ENCODE measurements at regions not wholly inside any gene's neighbourhood (a gene's known extent, or its start where the extent isn't known, plus 50 kb on each side); places are given as distances from the start of the nearest gene placed in this dataset.

- H3K4me3 ChIP-seq (replicated peaks; ENCODE audit: low read depth, low read length), result no peak overlapping the region
- no peak for DNase-seq (ENCODE audit: extremely low read depth, low read depth)
- no peak for TF ChIP-seq CTCF (IDR thresholded peaks at IDR 0.05; ENCODE audit: low read depth, low read length, missing control alignments)
Measured at GRCh38 chr2:147125145-147125544, 719.7 kb upstream of the ACVR2A start.

GRCh38 chr2:147122944-147123343 lies 721.9 kb upstream of the ACVR2A start:
- no peak for TF ChIP-seq CTCF (IDR thresholded peaks at IDR 0.05; ENCODE audit: low read depth, low read length, missing control alignments)
- no peak for DNase-seq (ENCODE audit: extremely low read depth, low read depth)
- H3K4me3 ChIP-seq (replicated peaks; ENCODE audit: low read depth, low read length), result no peak overlapping the region

DNA sequence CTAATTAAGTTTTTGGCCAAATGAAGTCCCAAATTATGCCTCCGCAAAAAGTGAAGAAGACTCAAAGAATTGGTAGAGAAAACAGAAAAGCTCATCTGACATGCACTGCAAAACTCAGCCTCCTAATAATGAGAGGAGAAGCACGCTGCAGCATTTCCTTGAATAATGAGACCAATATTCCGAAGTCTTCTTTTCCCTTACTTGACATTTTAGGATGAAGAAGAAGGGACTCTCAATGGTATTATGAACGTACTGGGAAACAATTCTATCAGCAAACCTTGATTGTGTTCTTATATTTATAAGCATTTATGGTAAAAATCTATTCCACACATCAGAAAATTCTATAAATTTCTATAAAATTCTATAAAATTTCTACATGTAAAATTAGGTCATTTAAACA lies 733.9 kb upstream of the ACVR2A start:
- no peak for DNase-seq (ENCODE audit: extremely low read depth, low read depth)
- H3K4me3 ChIP-seq (replicated peaks; ENCODE audit: low read depth, low read length), result no peak overlapping the region
- TF ChIP-seq CTCF (IDR thresholded peaks at IDR 0.05; ENCODE audit: low read depth, low read length, missing control alignments), result no peak

DNA sequence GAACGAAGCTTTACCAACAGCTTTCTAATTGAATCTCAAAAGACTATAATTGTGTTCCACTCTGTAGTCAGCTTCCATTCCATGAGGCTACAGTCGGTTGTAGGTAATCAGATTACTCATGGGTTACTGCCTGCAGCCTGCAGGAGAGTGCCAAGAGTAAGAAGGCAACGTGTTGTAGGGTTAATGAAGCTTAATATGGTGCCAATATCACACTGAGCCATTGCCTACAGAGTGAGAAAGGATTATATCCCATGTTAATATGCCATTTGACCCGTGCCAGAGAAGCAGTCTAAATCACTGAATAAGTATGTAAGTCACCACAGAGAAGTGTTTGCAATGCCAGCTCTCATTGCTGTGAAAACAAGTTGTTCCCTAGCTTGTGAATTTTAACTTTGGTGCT lies 734.5 kb upstream of the ACVR2A start:
- no peak overlapping the region for H3K4me3 ChIP-seq (replicated peaks; ENCODE audit: low read depth, low read length)
- no peak for DNase-seq (ENCODE audit: extremely low read depth, low read depth)
- no peak for TF ChIP-seq CTCF (IDR thresholded peaks at IDR 0.05; ENCODE audit: low read depth, low read length, missing control alignments)

DNA sequence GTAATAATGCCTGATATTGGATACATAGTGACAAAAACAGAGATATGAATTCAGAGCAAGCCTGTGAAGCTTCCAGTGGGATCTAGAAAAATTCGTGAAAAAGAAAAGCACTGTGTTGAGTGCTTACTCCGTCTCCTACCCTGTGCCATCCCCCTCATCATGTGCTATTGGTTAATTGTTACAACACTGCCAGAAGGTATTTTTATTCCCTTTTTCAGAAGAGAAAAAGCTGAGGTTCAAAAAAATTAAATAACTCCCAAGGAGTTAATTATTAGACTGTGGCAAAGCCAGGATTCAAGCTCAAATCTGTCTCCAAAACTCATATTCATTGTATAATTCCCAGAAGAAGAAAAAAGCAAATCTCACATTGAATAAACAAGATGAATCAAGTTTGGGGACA lies 735.5 kb upstream of the ACVR2A start:
- DNase-seq (ENCODE audit: extremely low read depth, low read depth), result no peak
- no peak overlapping the region for H3K4me3 ChIP-seq (replicated peaks; ENCODE audit: low read depth, low read length)
- no peak for TF ChIP-seq CTCF (IDR thresholded peaks at IDR 0.05; ENCODE audit: low read depth, low read length, missing control alignments)

GRCh38 chr2:147108548-147108947 lies 736.3 kb upstream of the ACVR2A start:
- no peak for TF ChIP-seq CTCF (IDR thresholded peaks at IDR 0.05; ENCODE audit: low read depth, low read length, missing control alignments)
- no peak for DNase-seq (ENCODE audit: extremely low read depth, low read depth)

More at GRCh38 chr2:147108548-147108947, 736.3 kb upstream of the ACVR2A start:
- H3K4me3 ChIP-seq (replicated peaks; ENCODE audit: low read depth, low read length), result no peak overlapping the region

Data from HFF-Myc (cell line).